CD4-positive, alpha-beta T cell treated with Interleukin-15 for 1 hour (primary cell): ENCODE measurements at regions not wholly inside any gene's neighbourhood (a gene's known extent, or its start where the extent isn't known, plus 50 kb on each side); places are given as distances from the start of the nearest gene placed in this dataset.

Experiments used
- DNase-seq: peaks from one replicate; pipeline ENCODE4 v3.0.0-alpha.2; 2020

DNA sequence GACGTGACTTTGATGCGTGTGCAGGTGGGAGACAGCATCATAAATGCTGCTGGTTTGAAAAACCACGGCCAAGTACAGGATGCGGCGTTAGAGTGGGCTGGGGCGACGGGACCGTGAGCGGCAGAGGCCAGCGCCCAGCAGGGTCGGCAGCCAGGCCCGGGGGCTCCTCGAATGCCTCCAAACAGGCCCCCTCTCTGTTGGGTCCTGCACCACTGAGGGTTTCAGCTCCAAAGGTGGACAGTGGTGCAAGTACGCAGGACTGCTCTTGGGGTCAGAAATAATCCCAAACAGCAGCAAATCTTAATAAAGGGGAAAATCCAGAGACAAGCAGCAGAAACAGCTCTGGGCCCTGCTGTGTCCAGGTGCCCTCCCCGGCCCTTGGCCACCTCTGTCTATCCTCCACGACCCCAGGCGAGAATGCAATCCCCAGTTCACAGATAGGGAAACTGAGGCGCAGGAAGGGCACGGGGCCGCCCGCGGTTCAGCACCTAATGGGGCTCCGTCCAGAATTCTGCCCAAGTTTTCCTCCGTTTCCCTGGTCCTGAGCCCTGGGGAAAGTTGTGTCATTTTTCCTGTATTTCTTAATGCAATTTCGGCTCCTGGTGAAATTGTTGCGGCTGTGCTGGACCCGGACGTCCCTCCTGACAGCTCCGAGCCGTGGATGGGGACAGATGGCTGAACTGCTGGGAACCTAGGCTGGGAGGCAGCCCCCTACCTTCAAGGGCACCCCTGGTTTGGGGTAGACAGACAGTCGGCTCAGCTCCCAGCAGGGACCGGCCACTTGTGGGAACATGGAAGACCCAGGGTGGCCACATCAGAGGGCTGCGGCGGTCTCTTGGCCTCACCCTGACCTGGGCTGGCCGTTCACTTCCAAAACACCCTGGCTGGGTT, 97.4 kb downstream of the FOXL3 start:
- no peak for DNase-seq

DNA sequence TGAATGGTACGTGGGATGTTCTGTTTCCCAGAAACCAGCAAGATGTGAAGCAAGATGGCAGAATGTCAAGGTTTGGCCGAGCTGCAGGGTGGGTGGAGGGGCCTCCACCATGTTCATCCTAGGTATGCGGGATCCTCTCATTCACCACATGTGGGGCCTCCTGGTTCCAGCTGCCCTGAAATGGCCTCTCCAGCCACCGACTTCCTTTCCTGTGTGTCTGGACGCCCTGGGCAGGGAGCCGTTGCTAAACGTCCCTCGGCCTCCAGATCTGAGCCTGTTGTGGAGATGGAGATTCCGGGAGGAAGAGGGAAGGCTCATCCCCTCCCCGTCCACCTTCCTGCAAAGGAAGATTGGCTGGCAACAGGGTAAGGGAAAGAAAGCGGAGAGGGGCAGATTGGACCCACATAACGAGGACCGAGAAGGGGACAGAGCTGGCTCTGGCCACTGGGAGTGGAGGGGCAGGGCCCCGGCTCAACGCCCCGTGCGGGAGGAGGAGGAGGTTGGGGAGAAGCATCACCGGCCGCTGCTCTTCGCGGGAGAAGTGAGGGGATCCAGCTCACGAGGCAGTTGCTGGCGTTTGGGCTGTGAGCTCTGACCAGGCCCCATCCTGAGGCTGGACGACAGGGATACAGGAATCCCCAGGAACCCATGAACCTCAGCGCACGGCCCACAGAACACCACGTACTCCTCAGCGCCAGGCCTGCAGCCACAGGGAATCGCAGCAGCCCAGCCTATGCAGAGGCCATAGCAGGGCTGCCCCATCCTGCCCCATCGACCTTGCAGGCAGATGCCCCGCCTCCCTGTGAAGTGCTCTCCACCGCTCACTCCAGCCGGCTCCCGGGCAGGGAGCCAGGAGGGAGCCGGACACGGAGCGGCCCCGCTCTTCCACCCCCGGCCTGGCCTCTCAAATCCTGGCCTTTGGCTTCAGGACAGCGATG, 98.3 kb downstream of the FOXL3 start:
- DNase-seq, result no peak

DNA sequence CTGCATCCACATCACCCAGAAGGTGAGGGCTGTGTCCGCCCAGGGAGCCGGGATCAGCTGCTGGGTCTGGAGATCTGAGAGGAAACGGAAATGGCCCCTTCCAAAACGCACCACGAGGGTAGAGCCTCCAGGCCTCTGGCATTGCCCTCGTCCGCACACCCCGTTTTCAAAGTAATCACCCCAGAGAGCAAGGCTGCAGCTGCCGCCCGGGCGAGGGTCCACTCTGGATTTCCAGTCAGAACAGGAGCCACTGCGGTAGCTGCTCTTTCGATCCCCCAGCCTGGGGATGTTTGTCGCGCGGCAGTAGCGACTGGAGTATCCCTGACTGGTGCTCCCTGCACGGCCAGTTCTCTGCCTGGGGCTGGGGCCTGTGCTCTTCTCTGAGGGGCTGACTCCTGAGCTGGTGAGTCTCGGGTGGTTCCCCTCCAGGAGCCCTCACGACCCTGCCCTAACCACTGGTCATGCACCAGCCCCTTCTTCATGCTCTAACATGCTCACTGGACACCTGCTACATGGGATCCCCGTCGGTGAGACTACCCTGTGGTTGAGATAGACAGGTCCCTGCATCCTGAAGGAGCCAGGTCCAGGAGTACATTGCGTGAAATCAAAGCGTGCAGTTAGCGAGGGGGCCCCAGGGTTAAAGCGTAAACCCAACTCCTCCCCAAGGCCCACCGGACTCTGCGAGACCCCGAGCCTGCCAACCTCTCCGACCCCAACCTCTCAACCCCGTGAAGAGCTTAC, 99.2 kb downstream of the FOXL3 start:
- DNase-seq, result no peak

DNA sequence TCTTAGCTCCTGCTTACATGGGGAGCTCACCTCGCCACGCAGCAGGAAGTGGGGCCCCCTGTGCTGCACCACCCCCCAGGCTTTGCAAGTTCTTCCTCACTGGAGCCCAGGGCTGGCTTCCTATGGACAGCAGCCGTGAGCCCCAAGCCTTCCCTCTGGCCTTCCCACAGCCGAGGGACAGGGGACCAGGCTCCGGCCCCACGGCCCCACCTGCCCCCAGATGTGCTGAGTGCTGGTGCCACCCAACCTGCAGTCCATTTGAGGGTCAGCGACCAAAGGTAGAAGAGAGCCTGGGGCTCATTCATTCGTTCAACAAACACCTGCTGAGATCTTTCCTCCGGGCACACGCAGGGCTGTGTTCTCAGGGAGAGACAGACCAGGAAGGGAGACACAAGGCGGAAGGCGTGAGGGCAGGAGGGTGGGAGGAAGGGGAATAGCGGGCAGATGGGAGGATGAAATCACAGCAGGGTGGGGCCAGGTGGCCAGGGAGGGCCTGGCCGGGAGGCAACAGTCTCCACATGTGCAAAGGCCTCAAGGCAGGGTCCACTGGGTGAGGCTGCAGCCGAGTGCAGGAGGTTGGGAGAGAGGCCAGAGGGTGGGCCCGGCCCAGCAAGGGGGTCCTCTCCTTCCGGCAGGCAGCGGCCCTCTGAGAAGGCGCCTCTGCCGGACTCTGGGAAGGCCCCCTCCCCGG, 100.1 kb downstream of the FOXL3 start:
- DNase-seq, result no peak

DNA sequence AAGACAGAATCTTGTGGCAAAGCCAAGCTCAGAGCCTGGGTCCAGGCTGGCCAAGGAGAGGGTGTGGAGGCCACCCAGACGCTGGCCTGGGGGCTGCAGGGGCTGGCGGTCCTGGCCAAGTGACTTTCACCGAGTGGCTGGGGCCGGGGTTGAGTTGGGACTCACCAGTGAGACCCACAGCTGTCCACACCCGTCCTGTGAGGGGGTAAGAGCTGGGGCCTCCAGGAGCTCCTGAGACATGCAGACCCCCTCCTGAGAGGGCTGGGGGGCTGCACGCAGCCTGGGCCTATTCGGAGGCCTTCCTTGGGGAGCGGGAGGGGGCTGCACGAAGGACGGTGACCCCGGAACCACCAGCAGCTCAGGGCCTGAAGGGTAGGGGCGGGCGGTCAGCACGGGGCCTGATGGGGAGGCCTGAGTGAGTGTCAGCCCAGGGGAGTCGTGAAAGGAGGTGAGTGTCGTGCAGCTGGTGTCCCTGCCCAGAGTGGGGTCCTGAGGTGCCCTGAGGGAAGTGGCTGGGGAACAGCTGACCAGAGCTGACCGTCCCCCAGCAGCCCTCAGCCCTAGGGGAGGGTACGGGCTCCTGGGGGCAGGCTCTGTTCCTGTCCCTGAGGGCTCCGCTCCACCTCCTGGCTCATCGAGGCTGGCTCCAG, 100.9 kb downstream of the FOXL3 start:
- DNase-seq, result no peak

DNA sequence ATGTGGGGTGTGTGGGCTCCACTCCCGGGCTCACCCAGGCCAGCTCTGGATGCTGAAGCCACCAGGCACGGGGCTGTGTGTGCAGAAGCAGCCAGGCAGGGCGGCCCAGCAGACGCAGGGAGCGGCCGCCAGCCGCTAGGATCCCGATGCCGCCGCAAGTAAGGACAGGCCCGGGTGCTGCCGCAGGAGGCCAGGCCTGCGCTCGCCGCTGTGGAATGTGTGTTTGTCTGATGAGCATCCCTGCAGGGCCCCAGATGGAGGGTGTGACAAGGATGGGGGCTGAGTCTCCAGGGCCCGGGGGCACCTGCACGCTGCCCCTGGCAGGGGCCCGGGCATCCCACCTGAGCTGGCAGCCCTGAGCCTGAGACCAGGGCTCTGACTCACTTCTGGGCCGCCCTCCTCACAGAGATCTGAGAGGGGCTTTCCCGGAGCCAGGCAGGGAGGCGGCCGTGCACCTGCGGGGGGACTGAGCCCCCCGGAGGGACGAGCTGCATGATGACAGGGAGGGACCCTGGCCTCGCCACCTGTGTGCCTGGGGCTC, 101.5 kb downstream of the FOXL3 start:
- DNase-seq, result no peak

DNA sequence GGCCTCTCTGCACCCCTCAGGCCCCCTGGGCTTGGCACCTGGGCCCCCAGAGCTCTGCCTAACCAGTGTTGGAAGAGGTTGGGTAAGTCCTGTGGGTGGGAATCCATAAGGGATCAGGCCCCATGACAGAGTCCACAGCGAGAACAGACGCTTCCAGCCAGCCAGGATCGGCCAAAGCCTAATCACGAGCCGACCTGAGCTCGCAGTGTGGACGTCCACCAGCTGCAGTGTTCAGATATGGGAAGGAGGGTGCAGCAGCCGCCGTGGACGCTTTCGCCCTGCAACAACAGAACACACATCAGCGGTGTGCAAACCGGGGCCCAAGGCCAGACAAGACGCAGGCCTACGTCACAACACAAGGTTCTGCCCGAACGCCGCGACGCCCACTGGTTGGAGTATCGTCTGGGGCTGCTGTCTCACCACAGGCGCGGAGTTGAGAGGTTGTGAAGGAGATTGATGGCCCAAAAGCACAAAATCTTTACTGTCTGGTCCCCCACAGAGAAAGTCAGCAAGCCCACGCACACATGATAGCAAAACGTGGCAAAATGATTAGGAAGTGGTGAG, 102.1 kb downstream of the FOXL3 start:
- DNase-seq, result no peak

DNA sequence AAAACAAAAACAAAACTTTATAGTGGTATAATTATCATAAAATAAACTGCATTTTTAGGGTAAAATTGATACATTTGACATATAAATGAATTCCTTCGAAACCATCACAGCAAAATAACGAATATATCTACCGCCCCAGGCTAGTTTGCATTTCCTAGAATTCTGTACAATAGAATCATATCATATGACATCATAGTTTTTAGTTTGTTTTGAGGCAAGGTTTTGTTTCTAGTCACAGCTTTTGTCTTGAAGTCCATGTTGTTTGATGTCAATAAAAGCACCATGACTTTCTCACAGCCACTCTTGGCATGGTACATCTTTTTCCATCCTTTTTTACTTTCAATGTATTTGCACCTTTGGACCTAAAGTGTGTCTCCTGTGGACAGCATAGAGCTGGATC, 102.9 kb downstream of the FOXL3 start:
- no peak for DNase-seq

DNA sequence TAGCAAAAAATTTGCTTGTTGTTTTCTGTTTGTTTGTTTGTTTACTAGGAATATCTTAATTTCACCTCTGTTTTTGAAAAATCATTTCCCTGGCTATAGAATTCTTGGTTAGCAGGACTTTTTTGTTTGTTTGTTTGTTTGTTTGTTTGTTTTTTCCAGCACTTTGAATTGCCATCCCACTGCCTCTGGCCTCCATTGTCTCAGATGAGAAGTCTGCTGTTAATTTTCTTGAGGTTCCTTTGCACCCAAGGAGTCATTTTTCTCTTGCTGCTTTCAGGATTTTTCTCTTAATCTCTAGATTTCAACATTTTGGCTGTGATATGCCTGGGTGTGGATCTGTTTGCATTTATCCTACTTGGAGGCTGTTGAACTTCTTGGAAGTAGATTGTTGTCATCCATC, 105.7 kb downstream of the FOXL3 start:
- DNase-seq, result no peak

DNA sequence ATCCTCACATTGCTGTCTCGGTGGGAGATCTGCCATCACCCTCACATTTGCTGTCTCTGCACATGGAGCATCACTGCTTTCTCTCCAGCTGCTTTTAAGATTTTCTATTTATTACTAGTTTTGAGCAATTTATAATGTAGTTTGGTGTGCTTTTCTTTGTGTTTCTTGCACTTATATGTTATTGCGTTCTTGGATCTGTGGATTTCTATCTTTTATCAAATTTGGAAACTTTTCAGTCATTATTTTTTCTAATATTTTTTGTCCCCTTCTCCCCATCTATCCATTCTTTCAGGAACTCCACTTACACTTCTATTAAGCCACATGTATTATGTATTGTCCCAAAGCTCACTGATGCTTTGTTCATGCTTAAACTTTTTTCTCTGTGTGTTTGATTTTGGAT, 108.9 kb downstream of the FOXL3 start:
- no peak for DNase-seq

DNA sequence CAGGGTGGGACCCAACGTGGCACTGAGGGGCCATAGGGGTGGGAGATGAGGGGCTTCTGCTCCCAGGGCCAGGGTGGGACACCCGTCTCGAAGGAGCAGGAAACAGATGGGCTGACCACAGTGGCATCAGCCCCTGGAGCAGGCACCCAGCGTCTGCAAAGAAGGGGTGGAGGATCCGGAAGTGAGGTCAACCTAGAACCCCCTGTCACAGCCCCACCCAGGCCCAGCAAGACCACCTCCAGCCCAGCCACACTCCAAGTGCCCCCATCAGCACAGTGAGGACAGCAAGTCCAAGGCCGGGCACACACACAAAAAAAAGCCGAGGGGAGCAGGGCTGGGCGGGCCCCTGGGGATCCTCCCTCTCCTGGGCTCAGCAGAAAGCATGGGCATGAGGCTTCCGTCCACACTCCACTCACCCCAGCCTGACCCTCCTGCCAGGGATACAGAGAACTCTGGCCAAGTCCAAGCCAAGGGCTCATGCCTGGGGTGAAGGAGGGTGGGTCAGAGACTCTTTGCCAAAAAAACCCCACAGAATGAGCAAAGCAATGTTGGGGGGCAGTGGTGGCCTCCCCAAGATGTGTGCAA, 111.0 kb downstream of the FOXL3 start:
- no peak for DNase-seq

DNA sequence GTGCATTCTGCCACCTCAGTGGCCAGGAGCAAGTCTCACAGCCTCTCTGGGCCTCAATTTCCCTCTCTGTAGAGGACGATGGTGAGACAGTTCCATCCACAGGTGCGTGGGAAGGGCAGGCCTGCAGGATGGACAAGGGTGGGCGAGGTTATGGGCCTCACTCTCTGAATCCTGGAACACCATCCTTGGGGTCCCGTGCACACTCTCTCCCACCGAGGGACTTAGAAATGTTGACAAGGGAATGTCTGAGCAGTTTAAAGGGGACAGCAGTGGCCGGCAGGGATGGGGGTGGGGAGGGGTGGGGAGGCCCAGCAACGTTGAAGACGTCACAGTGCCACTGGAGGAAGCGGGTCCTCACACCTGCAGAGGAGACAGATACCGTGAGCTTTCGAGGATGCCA, 111.5 kb downstream of the FOXL3 start:
- DNase-seq, result no peak

DNA sequence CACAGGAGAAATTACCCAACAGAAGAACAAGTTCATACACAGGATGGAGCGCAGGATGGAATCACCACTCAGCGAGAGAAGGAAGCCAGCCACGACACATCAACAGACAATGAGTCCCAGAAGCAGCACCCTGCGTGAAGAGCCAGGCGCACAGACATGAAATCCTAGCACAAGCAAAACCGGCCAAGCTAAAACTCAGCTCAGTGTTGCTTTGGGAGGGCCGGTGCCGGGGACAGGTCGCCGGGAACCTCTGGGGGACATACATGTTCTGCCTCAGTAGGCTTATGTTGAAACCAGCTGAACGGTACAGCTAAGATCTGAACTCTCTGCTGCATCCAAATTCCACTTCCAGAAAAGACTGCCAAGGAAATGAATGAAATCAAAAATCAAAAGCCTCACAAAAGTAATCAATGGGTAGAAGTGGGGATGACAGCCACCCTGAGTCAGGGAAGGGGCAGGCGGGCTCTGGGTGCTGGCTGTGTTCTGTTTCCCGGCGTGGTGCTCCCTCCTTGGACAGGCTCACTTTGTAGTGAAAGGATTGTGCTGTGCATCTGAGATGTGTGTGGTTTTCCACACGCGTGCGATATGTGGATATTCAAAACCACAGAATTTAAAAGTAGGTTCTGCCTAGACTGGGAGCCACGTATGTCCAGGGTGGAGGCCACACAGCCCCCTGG, 114.7 kb downstream of the PDGFA start:
- DNase-seq, result no peak

DNA sequence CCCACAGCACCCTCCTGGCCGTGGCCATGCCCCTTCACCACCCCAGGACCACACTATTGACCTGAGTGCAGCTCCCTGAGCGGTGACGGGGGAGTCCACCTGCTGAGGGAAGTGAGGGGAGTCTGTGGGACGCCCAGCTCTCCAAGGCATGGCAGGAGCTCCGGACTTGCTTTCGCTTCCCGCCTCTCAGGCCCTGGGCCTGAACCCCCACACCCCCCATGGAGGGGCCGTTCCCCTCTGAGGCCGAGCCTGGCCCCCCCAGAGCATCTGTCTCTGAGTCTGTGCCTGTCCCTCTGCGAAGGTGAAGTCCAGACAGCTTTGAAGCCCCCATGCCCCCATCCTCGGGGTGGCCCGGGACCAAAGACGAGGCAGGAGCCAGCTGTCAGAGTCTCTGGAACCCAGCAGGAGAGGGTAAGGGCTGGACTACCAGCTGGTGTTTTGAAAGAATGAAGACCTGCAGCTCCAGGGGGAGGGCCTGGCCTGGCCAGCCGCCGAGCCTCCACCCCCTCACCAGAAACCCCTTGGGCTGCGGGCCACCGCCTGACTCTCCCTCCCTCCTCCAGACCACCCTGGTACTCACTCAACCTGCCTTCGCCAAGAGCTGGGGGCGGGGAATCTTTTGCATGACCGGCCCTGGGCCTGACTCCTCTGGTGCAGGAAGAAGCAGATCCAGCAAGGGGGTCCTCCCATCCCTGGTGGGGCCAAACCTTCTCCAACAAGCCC, 114.0 kb downstream of the PDGFA start:
- DNase-seq, result no peak

DNA sequence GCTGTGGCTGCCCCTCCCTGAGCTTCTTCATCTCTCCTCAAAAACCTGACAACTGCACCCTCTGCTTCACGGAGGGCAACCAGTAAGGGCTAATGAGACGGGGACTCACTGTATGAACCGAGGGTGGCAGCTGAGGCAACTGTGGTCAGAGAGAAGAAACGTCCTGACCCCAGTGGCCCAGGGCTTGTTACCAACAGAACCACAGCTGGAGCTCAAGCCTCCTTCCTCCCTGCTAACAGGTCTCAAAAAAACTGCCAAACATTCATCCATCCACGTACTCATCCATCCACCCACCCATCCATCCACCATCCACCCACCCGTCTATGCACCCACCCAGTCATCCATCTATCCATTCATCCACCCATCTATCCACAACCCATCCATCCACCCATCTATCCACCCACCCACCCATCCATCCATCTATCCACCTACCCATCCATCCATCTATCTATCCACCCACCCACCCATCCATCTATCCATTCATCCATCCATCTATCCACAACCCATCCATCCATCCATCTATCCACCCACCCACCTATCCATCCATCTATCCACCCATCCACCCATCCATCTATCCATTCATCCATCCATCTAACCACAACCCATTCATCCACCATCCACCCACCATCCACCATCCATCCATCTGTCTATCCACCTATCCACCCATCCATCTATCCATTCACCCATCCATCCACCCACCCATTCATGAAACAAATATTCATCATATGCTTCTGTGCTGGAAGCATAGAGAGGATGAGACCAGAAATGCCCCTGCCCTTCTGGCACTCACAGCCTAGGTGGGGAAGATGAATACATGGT, 111.7 kb downstream of the PDGFA start:
- no peak for DNase-seq

DNA sequence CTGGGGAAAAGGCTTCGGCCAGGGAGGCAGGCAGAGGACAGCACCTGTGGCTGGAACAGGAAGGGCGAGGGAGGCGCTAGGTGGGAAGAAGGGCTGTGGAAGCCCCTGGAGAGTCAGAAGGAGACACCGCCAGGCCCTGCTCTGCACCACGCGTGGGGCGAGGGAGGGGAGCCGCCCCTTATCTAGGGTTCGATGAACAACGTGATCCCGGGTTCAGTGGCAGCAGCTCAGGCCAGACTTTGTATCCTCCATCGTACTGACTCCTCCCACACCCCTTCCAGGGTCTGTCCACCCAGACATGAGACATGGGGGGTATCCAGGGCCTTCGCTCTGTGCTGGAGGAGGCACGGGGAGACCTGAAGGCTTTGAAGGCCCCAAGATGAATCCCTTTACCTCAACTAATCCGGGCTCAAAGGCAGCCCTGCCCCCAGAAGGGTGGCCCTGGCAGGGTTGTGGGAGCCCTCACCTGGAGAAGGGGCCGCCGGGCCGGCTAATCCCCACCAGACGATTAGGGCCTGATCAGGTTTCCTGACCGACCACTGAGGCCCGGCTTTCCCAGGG, 110.8 kb downstream of the PDGFA start:
- no peak for DNase-seq

DNA sequence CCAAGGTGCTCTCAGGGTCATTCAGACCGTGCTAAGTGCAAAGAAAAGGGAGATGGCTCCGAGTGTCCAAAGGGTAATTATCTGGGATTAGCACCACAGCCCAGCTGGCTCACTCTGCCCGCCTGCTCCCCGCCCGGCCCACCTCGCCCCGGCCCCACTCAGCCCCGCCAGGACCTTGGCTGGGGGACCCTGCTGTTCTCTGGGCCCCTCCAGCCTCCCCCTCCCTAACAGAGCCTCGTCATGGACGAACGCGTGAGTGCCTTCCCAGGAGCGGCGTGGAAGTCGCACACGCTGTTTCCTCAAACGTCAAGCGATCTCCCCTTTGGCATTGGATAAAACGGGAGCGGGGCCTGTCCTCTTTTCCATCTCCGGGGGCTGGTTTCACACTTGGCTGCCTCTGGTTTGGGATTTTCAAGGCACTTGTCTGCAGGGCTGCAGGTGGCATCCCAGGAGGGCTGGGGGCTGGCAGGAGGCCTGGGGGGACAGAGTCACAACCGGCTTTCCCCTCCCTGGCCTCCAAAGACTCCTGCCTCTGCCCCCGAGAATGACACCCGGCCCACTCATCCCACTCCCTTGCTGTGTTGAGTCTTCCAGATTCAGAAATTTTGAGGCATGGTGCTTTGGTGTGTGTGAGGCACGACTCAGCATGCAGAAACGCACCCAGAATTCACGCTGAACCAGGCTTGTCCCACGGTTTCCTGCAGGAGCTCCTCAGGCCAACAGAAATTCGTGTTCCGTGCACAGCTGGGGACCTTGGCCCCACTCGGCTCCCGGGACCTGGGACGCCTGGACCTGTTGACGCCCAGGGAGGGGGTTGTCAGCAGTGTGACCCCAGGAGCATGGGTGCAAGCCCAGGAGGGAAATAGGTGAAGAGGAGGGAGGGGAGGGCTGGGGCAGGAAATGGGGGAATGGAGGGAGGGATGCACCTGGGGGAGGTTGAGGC, 110.0 kb downstream of the PDGFA start:
- no peak for DNase-seq
